GM21619 (cell line): ENCODE measurements at regions not wholly inside any gene's neighbourhood (a gene's known extent, or its start where the extent isn't known, plus 50 kb on each side); places are given as distances from the start of the nearest gene placed in this dataset.

Experiments used
- ATAC-seq: cut with Tn5 transposase; IDR thresholded peaks from one replicate; pipeline ENCODE4 v1.9.1; 2021; ENCODE audit not compliant: unreplicated experiment

- no peak for ATAC-seq
These were observed 385.8 kb upstream of the RBFOX1 start for GRCh38 chr16:6946802-6947201.

DNA sequence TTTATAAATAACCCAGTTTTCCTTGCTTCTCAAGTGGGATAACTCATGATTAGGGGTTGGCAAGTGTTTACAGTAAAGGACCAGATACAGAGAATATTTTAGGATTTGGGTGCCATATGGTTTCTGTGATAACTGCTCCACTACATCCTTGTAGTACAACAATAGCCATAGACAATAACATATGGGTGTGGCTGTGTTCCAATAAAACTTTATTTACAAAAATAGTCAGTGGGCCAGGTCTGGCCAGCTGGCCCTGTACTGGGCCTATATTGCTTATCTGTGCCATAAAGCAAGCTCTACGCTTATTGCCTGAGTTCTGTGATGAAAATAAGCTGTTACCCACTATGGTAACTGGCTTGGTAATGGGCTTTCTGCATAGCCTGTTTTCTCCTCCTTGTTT is 386.5 kb upstream of the RBFOX1 start:
- no peak for ATAC-seq

DNA sequence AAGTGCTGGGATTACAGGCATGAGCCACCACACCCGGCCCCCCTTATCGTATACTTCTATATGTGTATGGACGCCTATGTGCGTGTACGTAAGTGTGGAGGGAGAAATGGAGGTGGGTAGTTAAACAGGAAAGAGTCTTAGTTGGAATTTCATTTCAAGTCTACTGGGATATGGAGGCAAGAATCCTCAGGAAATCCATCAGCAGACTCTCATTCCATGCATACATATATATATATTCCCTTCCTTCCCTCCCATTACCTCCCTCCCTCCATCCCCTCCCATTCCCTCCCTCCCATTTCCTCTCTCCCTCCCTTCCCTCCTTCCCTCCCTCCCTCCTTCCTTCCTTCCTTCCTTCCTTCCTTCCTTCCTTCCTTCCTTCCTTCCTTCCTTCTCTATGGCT is 391.7 kb upstream of the RBFOX1 start:
- ATAC-seq = no peak

DNA sequence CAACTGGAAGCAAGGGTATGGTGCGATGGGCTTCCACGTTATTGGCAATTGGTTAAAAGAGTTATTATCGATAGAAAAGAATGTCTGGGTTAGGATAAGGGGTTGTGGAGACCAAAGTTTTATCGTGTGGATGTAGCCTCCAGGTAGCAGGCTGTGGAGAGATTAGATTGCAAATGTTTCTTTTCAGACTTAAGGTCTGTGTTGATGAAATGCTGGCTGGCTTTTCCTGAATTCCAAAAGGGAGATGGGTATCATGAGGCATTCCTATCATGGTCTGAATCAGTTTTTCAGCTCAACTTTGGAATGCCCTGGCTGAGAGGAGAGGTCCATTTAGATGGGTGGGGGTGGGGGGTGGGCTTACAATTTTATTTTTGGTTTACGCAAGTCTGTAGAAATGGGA is 395.0 kb upstream of the RBFOX1 start:
- ATAC-seq = no peak

GRCh38 chr16:6932871-6933385 is 399.7 kb upstream of the RBFOX1 start:
- ATAC-seq = no peak

- ATAC-seq = no peak
These were observed 402.8 kb upstream of the RBFOX1 start for GRCh38 chr16:6929868-6930267.

DNA sequence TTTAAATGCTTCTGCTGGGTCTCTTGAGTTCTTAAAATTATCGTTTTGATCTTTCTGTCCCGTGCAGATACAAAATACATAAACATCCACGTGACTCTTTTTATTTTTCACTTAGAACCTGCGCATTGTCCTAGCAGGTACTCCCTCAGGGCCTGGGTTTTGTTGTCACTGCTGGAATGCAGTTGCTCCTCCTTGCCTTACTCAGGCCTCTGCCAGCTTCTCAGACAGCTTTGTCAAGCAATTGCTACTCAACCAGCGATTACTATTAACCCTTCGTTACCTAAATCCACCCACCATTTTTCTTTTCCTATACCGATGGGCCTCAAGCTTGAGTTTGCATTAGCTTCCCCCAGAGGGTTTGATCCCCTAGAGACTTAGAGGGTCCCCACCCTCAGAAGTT is 405.9 kb upstream of the RBFOX1 start:
- ATAC-seq = no peak

DNA sequence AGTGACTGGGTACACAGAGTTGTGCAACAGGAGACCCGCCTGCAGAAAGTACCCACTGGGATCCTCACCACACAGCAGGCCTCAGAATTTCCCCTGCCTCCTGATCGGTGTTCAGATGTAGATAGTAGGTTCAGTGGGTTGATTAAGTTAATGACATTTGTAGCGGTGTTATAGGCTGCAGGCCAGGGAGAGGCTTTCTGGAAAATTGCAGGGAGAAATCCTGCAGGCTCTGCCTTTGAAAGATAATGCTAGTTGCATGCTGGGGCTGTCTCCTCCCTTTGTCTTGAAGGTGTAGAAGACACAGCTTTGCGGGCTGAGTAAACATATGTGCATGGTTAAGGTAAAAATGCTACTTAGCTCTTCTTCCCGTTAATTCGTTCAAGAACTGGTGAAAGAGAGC is 406.3 kb upstream of the RBFOX1 start:
- no peak for ATAC-seq

DNA sequence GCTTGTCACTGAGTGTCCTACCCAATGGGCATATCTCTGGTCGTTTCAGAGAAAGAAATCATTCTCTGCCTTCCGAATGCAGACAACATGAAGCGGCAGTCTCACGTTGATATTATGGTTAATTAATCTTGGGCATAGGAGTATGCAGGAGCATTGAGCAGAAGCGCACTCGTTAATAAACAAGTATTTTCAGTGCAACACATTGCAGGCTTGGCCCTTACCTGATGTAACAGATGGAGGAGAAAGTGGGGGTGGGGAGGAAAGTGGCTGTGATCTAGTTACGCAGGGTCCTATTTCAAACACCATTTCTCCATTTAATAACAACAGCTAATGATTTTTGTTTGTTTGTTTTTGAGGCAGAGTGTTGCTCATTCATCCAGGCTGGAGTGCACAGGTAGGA is 414.0 kb upstream of the RBFOX1 start:
- ATAC-seq = no peak

DNA sequence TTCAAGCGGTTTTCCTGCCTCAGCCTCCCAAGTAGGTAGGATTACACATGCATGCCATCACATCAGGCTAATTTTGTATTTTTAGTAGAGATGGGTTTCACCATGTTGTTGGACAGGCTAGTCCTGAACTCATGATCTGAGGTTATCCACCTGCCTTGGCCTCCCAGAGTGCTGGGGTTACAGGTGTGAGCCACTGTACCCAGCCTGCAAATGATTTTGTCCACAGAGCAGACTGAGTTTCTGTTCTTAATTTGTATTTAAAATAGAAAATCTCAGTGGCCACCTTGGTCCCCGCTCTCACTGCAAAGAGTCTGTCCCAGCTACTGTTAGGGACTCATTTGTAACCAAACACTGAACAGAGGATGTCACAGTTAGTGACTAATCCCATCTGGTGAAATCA is 415.7 kb upstream of the RBFOX1 start:
- ATAC-seq = no peak

DNA sequence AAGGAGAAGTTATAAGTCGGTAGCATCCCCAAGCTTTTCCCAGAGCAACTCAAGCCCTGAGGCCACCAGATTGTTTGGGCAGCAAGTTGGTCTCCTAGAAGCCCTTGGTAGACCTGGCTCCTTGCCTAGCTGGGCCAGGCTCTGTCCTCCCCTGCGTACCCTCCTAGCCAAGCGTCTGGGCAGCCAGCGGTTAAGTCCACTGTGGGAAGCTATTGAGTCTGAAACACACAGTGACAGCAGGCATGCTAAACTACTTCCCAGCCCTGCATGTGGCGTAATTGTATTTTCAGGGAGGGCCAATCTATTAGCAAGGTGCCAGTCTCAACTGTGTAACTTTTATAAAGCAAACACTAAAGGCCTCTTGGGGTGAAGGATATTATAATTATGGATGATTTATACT is 419.1 kb upstream of the RBFOX1 start:
- ATAC-seq = no peak

DNA sequence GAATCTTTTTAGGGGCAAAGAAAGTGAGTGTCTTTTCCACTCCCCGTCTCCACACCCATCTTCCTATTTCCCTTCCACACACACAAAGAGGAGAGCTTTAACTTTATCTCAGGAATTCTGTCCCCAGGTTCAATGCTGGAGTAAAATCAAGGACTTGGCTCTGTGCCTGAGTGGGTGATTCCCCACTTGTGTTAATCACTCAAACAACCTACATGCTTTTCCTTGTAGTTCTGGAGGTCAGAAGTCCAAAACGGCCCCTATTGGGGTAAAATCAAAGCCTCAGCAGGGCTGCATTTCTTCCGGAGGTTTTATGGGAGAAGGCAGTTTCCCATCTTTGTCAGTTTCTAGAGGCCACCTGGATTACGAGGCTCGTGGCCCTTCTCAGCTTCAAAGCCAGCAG is 422.3 kb upstream of the RBFOX1 start:
- ATAC-seq = no peak

DNA sequence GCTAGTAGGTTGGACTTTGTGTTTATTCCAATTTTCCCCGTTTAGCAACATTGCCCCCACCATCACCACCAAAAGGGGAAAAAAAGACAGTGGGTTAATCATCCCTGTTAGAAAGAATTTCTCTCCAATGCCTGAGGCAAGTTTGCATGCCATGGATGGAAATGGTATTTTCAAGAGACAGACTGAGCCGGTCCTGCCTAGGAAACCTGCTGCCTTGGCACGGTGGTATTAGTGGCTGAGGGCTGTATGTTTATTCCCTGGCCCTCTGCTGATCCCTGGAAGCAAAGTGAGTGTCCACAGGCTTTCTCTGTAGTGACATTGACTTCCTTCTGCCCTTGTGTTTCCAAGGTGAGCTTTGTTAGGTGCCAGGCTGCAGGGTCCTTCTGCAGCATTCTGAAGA is 427.0 kb upstream of the RBFOX1 start:
- no peak for ATAC-seq

GRCh38 chr16:6903671-6904070 is 429.0 kb upstream of the RBFOX1 start:
- ATAC-seq = no peak

DNA sequence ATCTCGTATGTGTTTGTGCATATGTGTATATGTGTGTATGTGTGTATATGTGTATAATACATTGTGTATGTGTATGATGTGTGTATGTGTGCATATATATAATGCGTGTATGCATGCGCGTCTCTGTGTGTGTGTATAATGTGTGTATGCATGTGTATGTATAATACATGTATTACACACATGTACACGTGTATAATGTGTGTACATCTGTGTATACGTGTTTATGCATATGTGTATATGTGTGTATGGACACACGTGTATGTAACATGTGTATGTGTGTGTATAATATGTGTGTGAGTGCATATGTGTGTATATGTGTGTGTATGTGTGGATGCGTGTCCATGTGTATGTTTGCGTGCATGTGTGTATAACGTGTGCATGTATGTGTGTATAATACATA is 433.7 kb upstream of the RBFOX1 start:
- ATAC-seq = no peak

GRCh38 chr16:6897876-6898485 is 434.7 kb upstream of the RBFOX1 start:
- ATAC-seq = no peak

DNA sequence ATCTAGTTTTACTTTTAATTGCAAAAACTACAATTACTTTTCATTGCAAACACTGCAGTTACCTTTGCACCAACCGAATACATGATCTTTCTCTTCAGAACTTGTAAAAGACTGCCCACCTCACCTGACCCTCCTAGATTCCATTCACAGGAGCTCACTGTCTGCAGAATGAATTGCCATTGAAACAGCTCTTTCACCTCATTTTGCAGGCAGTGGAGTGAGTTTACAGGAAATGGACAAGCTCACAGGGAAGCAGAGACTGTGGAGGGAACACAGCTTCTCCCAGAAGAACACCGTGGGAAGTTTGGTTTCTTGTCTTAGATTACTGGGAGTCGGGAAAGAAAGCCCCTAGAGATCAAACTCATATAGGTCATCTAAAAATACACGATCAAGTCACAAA is 439.7 kb upstream of the RBFOX1 start:
- no peak for ATAC-seq

- no peak for ATAC-seq
These were observed 441.1 kb upstream of the RBFOX1 start for GRCh38 chr16:6891496-6891895.

DNA sequence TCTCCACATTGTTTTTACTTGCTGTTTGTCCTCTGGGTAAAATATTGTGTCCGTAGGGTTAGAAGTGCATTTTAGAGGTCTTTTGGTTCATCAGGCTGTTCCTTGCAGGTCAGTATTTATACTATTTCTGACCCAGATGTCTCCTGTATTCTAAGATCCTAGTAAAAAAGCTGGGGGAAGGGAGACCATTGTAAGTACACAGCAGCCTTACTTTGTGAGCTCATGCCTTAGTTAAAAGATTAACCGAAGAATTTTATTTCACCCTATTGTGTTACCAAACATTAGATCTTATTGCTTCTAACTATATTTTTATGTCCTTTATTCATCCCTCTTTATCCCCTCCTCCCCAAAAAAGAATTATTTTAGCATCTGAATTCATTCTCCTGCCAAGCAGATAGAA is 444.1 kb upstream of the RBFOX1 start:
- ATAC-seq = no peak

DNA sequence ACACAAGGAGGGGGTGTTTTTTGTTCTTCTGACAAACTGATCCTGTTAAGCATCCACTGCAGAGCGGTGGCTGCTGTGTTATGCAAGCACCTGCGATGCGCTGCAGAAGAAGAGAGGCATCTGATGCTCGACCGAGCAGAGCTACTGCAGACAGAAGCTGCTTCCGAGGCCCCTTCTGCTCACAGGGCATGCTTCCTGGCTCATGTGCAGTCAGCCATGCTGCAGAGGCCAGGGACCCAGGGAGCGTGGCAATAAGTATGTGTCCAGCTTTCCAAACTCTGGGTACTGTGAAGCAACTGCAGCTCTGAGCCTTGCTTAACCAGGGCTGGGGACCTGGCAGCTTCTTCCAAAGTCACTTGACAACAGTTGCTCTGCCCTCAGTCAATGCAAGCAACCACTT is 448.6 kb upstream of the RBFOX1 start:
- no peak for ATAC-seq

DNA sequence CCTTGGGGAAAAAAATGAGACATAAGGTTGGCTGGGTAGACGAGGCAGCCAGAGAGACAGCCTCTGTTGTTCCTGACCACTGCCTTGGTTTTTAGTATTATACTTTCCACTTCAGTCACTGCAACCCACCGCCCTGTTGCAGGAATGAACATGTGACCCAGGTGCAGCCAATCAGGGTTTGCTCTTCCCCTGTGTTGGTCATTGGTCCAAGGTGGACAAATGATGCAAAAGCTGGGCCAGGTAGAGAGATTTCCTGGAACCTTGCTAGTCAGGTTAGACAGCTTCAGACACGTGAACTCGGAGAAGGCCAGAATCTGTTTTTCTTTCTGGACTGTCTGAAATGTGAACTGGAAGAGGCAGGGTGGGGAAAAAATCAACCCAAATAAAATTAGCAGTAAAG is 452.4 kb upstream of the RBFOX1 start:
- no peak for ATAC-seq

- no peak for ATAC-seq
These were observed 468.0 kb upstream of the RBFOX1 start for GRCh38 chr16:6864671-6865070.

GRCh38 chr16:6864244-6864643 is 468.4 kb upstream of the RBFOX1 start:
- ATAC-seq = no peak

DNA sequence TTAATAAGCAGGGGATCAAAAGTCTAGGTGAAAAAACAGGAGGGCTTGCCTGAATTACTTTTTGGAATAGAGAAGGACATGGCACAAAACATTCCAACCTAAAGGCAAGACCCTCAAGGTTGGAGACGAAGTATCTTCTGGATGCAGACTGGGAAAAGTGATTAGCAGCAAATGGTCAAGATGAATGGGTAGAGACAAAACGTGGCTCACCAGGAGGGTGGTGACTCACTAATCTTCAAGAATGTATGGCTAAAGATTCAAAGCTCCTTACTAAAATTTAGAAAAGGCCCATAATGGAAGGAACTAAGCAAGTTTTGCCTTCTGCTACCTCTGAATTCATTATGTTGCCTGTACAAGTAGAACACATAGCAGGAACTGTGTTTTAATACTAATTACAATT is 469.5 kb upstream of the RBFOX1 start:
- ATAC-seq = no peak
